ENCODE measurements at regions not wholly inside any gene's neighbourhood (a gene's known extent, or its start where the extent isn't known, plus 50 kb on each side); places are given as distances from the start of the nearest gene placed in this dataset.

DNA sequence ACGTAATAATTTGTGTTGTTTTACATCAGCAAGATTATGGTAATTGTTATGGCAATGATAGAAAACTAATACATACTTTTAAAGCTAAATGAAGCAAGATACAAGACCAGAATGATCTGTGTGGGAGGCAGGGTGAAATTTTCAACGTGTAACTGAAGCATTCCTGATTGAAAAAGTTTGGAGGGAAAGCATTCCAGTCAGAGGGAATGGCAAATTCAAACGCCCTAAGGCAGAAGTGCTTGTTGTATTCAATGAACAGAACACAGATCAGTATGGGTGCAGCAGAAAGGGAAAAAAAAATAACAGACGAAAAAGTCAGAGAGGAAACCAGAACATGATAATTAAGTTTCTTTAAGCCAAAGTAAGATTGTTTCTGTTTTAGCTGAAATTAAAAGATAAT lies 928.5 kb upstream of the SLITRK1 start:
- H3K27ac ChIP-seq (ENCODE audit: low read depth, low read length), result no peak overlapping the region
- H3K4me1 ChIP-seq (ENCODE audit: control insufficient read depth, low read length), result no peaks in the 10 kb centered on the region
- H3K9me3 ChIP-seq (ENCODE audit: control insufficient read depth, insufficient read depth, low read length), result no peaks in the 10 kb centered on the region
- no peaks in the 10 kb centered on the region for H3F3A ChIP-seq (ENCODE audit: control insufficient read depth, insufficient read depth)
- H3K4me2 ChIP-seq (ENCODE audit: low read length), result no peak overlapping the region
- H3K79me2 ChIP-seq (ENCODE audit: control insufficient read depth, low read length), result no peaks in the 10 kb centered on the region
- H3K4me3 ChIP-seq (ENCODE audit: low read length), result no peak overlapping the region
- no peaks in the 10 kb centered on the region for H3K36me3 ChIP-seq (ENCODE audit: control insufficient read depth, low read length)
- TF ChIP-seq, protein P1, sequence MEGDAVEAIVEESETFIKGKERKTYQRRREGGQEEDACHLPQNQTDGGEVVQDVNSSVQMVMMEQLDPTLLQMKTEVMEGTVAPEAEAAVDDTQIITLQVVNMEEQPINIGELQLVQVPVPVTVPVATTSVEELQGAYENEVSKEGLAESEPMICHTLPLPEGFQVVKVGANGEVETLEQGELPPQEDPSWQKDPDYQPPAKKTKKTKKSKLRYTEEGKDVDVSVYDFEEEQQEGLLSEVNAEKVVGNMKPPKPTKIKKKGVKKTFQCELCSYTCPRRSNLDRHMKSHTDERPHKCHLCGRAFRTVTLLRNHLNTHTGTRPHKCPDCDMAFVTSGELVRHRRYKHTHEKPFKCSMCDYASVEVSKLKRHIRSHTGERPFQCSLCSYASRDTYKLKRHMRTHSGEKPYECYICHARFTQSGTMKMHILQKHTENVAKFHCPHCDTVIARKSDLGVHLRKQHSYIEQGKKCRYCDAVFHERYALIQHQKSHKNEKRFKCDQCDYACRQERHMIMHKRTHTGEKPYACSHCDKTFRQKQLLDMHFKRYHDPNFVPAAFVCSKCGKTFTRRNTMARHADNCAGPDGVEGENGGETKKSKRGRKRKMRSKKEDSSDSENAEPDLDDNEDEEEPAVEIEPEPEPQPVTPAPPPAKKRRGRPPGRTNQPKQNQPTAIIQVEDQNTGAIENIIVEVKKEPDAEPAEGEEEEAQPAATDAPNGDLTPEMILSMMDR (IDR thresholded peaks at IDR 0.05; ENCODE audit: low read depth, low read length, poor library complexity, severe bottlenecking), result no peak
- no peak for TF ChIP-seq EZH2phosphoT487 (IDR thresholded peaks at IDR 0.05; ENCODE audit: borderline replicate concordance, low read length)
- no peaks in the 10 kb centered on the region for H4K20me1 ChIP-seq (ENCODE audit: control insufficient read depth, insufficient read depth, low read depth, low read length)
- no peaks in the 10 kb centered on the region for H3K27me3 ChIP-seq (ENCODE audit: control insufficient read depth, low read length)
- no peaks in the 10 kb centered on the region for H3K9me2 ChIP-seq (replicated peaks; ENCODE audit: control insufficient read depth, low read length)

DNA sequence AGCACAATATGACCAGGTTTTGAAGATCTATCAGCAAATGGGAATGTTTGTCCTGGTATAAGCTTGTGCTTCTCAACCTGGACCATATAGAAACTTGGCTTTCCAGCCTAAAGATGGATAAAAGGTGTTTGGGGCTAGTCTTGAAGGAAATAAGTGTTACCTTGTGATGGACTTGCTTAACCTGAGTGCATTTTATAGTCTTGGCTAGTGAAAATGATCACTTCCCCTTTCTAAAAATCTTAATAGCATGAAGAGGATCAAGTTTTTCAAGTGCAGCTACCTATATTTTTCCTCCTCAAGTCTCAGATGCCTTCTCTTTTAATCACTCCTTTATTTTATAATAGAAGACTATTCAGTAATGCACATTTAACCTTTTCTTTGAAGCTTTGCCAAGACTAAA lies 919.8 kb upstream of the SLITRK1 start:
- H3K4me2 ChIP-seq (ENCODE audit: low read length), result no peak overlapping the region
- H3K9me2 ChIP-seq (replicated peaks; ENCODE audit: control insufficient read depth, low read length), result no peaks in the 10 kb centered on the region
- no peaks in the 10 kb centered on the region for H3K9me3 ChIP-seq (ENCODE audit: control insufficient read depth, insufficient read depth, low read length)
- H4K20me1 ChIP-seq (ENCODE audit: control insufficient read depth, insufficient read depth, low read depth, low read length), result no peaks in the 10 kb centered on the region
- H3K36me3 ChIP-seq (ENCODE audit: control insufficient read depth, low read length), result no peaks in the 10 kb centered on the region
- H3K4me1 ChIP-seq (ENCODE audit: control insufficient read depth, low read length), result no peaks in the 10 kb centered on the region
- no peaks in the 10 kb centered on the region for H3K79me2 ChIP-seq (ENCODE audit: control insufficient read depth, low read length)
- no peaks in the 10 kb centered on the region for H3F3A ChIP-seq (ENCODE audit: control insufficient read depth, insufficient read depth)
- TF ChIP-seq EZH2phosphoT487 (IDR thresholded peaks at IDR 0.05; ENCODE audit: borderline replicate concordance, low read length), result no peak
- TF ChIP-seq, protein P1 (IDR thresholded peaks at IDR 0.05; ENCODE audit: low read depth, low read length, poor library complexity, severe bottlenecking), result no peak
- no peaks in the 10 kb centered on the region for H3K27me3 ChIP-seq (ENCODE audit: control insufficient read depth, low read length)
- no peak overlapping the region for H3K27ac ChIP-seq (ENCODE audit: low read depth, low read length)
- H3K4me3 ChIP-seq (ENCODE audit: low read length), result no peak overlapping the region

DNA sequence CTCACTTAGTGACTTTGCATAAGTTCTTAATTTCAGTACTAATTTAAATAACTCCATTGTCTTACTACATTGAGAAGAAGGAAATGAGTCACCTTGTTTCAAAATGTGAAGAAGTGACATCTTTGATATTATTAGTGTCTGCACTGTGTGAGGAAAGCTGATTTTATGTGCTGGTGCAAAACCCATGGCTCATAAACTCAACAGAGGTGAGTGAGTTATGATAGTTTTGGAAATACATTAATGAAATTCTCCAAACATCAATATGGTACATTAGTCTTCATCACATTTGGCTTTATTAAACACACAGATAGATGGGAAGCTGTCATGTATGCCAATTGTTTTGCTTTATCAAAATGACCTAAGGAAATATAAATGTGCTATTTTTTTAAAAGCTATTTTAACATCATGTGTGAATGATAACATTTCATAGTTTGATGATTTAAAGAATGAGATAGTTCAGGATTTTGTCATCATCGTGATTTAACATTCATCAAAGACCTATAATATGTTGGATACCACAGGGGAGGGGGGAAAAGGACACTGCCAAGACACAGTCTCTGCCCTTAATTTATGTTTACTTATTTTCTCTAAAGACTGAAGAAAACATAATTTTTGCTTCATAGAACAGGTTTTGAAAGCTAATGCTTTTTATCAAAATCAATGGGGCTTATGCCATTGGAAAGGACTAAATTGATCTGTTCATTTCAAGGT lies 902.3 kb upstream of the SLITRK1 start:
- TF ChIP-seq, protein P1 (IDR thresholded peaks at IDR 0.05; ENCODE audit: low read depth, low read length, poor library complexity, severe bottlenecking), result no peak
- TF ChIP-seq EZH2phosphoT487 (IDR thresholded peaks at IDR 0.05; ENCODE audit: borderline replicate concordance, low read length), result no peak
- Histone ChIP-seq H4K20me1 (ENCODE audit: control insufficient read depth, insufficient read depth, low read depth, low read length) (no peaks in the 10 kb centered on the region), H3K4me1 (ENCODE audit: control insufficient read depth, low read length) (no peaks in the 10 kb centered on the region), H3K4me3 (ENCODE audit: low read length) (no peak overlapping the region), H3K79me2 (ENCODE audit: control insufficient read depth, low read length) (no peaks in the 10 kb centered on the region), H3K27ac (ENCODE audit: low read depth, low read length) (no peak overlapping the region), H3K9me3 (ENCODE audit: control insufficient read depth, insufficient read depth, low read length) (no peaks in the 10 kb centered on the region), H3F3A (ENCODE audit: control insufficient read depth, insufficient read depth) (no peaks in the 10 kb centered on the region), H3K9me2 (replicated peaks; ENCODE audit: control insufficient read depth, low read length) (no peaks in the 10 kb centered on the region), H3K4me2 (ENCODE audit: low read length) (no peak overlapping the region), H3K27me3 (ENCODE audit: control insufficient read depth, low read length) (no peaks in the 10 kb centered on the region), H3K36me3 (ENCODE audit: control insufficient read depth, low read length) (no peaks in the 10 kb centered on the region)

Data from DOHH2 (cell line).